HFFc6 (cell line): ENCODE measurements at regions not wholly inside any gene's neighbourhood (a gene's known extent, or its start where the extent isn't known, plus 50 kb on each side); places are given as distances from the start of the nearest gene placed in this dataset.

Experiments
- DNase-seq: peaks from one replicate; pipeline ENCODE4 v3.0.0-alpha.2; 2018
- H3K27ac Mint-ChIP-seq: 2 replicates; pipeline ENCODE4 v1.8.0; 2020; ENCODE audit warnings: mild to moderate bottlenecking, mixed read lengths
- H3K27me3 Mint-ChIP-seq: 2 replicates; pipeline ENCODE4 v1.8.0; 2021; ENCODE audit warnings: mild to moderate bottlenecking, moderate library complexity, mixed read lengths; ENCODE audit not compliant: insufficient read depth
- H3K36me3 Mint-ChIP-seq: 2 replicates; pipeline ENCODE4 v1.8.0; 2021; ENCODE audit warnings: low read depth, mixed read lengths
- H3K4me1 Mint-ChIP-seq: 2 replicates; pipeline ENCODE4 v1.8.0; 2020; ENCODE audit warnings: low read depth, mixed read lengths
- H3K4me3 Mint-ChIP-seq: 2 replicates; pipeline ENCODE4 v1.8.0; 2020; ENCODE audit warnings: mild to moderate bottlenecking, moderate library complexity, mixed read lengths
- H3K9me3 Mint-ChIP-seq: 2 replicates; pipeline ENCODE4 v1.8.0; 2020; ENCODE audit warnings: mild to moderate bottlenecking, mixed read lengths
- TF ChIP-seq, protein P1 (sequence below): fragments of 200-600 bp; sonication (generic); IDR thresholded peaks from 2 replicates; pipeline ENCODE4 v1.5.0; 2021; ENCODE audit warnings: antibody characterized with exemption, mild to moderate bottlenecking

- Mint-ChIP-seq H3K27ac (no peak overlapping the region), H3K36me3 (no peaks in the 10 kb centered on the region), H3K4me1 (no peaks in the 10 kb centered on the region), H3K9me3 (no peaks in the 10 kb centered on the region), H3K4me3 (no peak overlapping the region), H3K27me3 (no peaks in the 10 kb centered on the region)
- TF ChIP-seq, protein P1, sequence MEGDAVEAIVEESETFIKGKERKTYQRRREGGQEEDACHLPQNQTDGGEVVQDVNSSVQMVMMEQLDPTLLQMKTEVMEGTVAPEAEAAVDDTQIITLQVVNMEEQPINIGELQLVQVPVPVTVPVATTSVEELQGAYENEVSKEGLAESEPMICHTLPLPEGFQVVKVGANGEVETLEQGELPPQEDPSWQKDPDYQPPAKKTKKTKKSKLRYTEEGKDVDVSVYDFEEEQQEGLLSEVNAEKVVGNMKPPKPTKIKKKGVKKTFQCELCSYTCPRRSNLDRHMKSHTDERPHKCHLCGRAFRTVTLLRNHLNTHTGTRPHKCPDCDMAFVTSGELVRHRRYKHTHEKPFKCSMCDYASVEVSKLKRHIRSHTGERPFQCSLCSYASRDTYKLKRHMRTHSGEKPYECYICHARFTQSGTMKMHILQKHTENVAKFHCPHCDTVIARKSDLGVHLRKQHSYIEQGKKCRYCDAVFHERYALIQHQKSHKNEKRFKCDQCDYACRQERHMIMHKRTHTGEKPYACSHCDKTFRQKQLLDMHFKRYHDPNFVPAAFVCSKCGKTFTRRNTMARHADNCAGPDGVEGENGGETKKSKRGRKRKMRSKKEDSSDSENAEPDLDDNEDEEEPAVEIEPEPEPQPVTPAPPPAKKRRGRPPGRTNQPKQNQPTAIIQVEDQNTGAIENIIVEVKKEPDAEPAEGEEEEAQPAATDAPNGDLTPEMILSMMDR, result no peak
- no peak for DNase-seq
These were observed 91.8 kb upstream of the ACO1 start for GRCh38 chr9:32292611-32293010.

GRCh38 chr9:32293091-32293490, 91.4 kb upstream of the ACO1 start:
- Mint-ChIP-seq H3K4me1 (no peaks in the 10 kb centered on the region), H3K27me3 (no peaks in the 10 kb centered on the region), H3K36me3 (no peaks in the 10 kb centered on the region), H3K9me3 (no peaks in the 10 kb centered on the region), H3K4me3 (no peak overlapping the region), H3K27ac (no peak overlapping the region)
- DNase-seq, result no peak
- TF ChIP-seq, protein P1, result no peak

GRCh38 chr9:32294106-32294505, 90.3 kb upstream of the ACO1 start:
- Mint-ChIP-seq H3K36me3 (no peaks in the 10 kb centered on the region), H3K9me3 (no peaks in the 10 kb centered on the region), H3K4me1 (no peaks in the 10 kb centered on the region), H3K27ac (no peak overlapping the region), H3K4me3 (no peak overlapping the region), H3K27me3 (no peaks in the 10 kb centered on the region)
- DNase-seq, result no peak
- TF ChIP-seq, protein P1, result no peak

DNA sequence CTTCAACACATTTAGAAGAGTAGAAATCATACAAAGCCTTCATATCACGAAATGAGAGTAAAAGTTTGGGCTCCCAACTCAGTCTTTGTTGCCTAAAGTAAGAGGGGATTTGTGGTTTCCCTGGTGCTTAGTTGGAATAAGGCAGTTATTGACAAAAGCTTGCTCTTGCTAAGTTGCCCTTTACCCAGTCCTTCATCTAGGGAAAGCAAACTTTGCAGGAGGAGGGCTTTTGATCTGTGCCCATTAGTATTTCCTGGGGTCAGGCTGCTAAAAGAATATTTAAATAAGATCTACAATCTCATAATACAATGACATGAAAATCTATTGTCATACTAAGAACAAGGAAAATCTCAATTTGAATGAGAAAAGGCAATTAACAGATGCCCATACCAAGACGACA, 84.1 kb upstream of the ACO1 start:
- Mint-ChIP-seq H3K27me3 (no peaks in the 10 kb centered on the region; the same call in 1 of the 2 replicates), H3K4me3 (no peak overlapping the region), H3K27ac (no peak overlapping the region), H3K4me1 (no peaks in the 10 kb centered on the region), H3K36me3 (no peaks in the 10 kb centered on the region), H3K9me3 (no peaks in the 10 kb centered on the region)
- TF ChIP-seq, protein P1, result no peak
- no peak for DNase-seq

DNA sequence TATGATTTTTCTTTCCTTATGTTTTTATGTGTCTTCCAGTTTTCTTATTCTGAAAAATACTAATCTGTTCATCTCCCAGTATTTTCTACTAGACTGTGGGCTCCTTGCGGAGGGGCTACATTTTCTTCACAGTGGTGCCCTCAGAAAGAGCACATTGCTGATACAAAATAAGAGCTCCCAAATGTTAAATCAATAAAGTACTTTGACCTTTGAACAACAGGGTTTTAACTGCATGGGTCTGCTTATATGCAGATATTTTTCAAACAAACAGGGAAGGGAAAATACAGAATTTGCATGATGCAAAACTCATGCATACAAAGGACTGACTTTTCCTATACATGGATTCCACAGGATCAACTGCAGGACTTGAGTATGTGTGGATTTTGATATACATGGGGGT, 79.9 kb upstream of the ACO1 start:
- Mint-ChIP-seq H3K27me3 (no peaks in the 10 kb centered on the region; the same call in 1 of the 2 replicates), H3K4me1 (no peaks in the 10 kb centered on the region), H3K4me3 (no peak overlapping the region), H3K9me3 (no peaks in the 10 kb centered on the region; the same call in 1 of the 2 replicates), H3K27ac (no peak overlapping the region), H3K36me3 (no peaks in the 10 kb centered on the region)
- TF ChIP-seq, protein P1, result no peak
- no peak for DNase-seq

DNA sequence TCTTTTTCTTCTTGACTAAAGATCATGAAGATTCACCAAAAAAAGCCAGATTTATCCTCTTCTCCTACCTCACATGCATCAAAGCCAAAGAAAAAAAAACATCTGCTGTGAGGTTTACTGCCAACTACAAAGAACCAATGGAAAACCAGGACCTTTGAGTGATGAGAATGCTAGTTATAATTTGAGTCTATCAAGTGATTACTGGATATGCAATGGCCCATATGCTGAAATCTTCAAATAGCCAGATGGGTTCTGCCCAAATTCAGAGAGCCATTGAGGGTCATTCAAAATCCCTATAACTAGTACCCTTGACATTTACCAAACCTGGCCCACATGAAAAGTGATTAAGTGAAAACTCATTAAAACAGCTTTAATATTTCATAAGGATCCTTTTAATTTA, 78.4 kb upstream of the ACO1 start:
- H3K4me1 Mint-ChIP-seq, result no peaks in the 10 kb centered on the region
- DNase-seq, result no peak
- H3K9me3 Mint-ChIP-seq, result no peaks in the 10 kb centered on the region; the same call in 1 of the 2 replicates
- H3K27ac Mint-ChIP-seq, result no peak overlapping the region
- no peaks in the 10 kb centered on the region for H3K36me3 Mint-ChIP-seq
- TF ChIP-seq, protein P1, result no peak
- no peak overlapping the region for H3K4me3 Mint-ChIP-seq
- no peaks in the 10 kb centered on the region; the same call in 1 of the 2 replicates for H3K27me3 Mint-ChIP-seq
